NB4 (cell line): ENCODE measurements at regions not wholly inside any gene's neighbourhood (a gene's known extent, or its start where the extent isn't known, plus 50 kb on each side); places are given as distances from the start of the nearest gene placed in this dataset.

ENCODE experiments used
- DNase-seq: peaks from one replicate; pipeline ENCODE4 v3.0.0; 2010; ENCODE audit warnings: low read depth
- H3K4me3 ChIP-seq: one replicate; pipeline ENCODE4 v1.5.1; 2011; ENCODE audit warnings: mild to moderate bottlenecking, low read depth, low read length, moderate library complexity
- MYC ChIP-seq: IDR thresholded peaks from 2 replicates; pipeline ENCODE4 v1.6.1; 2011; ENCODE audit warnings: low read depth, low read length
- POLR2A ChIP-seq: IDR thresholded peaks from 2 replicates; pipeline ENCODE4 v1.6.1; 2011; ENCODE audit warnings: mild to moderate bottlenecking; ENCODE audit not compliant: insufficient read length; ENCODE audit errors: extremely low read depth
- TF ChIP-seq, protein P1 (sequence below): IDR thresholded peaks from 2 replicates; pipeline ENCODE4 v1.6.1; 2011; ENCODE audit warnings: low read depth, low read length
- TF ChIP-seq, protein P2 (sequence below): IDR thresholded peaks from one replicate; pipeline ENCODE4 v1.5.1; 2012; ENCODE audit warnings: low read depth, low read length

DNA sequence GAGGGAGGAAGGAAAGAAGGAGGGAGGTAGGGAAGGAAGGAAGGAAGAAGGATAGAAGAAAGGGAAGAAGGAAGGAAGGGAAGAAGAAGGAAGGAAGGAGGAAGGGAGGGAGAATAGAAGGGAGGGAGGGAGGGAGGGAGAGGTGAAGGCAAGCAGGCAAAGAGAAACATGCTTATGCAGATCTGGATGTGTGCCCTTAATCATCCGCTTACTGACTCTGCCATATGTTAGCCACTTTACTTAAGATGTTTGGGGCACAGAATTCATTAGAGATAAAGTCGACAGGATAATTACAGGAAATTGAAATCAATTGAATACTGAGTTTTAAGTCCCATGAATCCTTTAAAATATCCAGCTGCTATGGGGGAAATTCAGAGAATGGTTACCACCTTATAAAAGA, 334.2 kb downstream of the GRB14 start:
- H3K4me3 ChIP-seq = no peak overlapping the region
- TF ChIP-seq POLR2A (no peak), MYC (no peak)
- TF ChIP-seq, protein P1, sequence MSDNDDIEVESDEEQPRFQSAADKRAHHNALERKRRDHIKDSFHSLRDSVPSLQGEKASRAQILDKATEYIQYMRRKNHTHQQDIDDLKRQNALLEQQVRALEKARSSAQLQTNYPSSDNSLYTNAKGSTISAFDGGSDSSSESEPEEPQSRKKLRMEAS = no peak
- TF ChIP-seq, protein P2, sequence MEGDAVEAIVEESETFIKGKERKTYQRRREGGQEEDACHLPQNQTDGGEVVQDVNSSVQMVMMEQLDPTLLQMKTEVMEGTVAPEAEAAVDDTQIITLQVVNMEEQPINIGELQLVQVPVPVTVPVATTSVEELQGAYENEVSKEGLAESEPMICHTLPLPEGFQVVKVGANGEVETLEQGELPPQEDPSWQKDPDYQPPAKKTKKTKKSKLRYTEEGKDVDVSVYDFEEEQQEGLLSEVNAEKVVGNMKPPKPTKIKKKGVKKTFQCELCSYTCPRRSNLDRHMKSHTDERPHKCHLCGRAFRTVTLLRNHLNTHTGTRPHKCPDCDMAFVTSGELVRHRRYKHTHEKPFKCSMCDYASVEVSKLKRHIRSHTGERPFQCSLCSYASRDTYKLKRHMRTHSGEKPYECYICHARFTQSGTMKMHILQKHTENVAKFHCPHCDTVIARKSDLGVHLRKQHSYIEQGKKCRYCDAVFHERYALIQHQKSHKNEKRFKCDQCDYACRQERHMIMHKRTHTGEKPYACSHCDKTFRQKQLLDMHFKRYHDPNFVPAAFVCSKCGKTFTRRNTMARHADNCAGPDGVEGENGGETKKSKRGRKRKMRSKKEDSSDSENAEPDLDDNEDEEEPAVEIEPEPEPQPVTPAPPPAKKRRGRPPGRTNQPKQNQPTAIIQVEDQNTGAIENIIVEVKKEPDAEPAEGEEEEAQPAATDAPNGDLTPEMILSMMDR = no peak
- DNase-seq = no peak

DNA sequence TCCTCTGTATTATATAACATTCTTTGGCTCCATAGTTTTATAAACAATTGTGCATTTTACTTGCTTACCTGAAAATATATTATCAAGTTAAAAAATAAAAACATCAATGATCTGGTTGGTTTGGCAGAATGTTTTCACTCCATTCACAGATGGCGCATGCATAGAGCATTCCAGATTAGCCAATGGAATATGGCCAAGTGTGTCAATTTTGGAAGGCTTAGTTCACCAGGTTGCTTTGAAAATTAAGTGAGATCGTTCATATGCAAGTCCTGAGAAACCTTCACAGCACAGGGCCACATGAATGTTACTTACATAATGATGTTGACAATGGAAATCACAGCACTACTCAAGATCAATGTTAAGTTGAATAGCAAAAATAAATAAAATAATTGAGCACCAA, 335.7 kb downstream of the GRB14 start:
- TF ChIP-seq MYC (no peak), POLR2A (no peak)
- TF ChIP-seq, protein P1 = no peak
- TF ChIP-seq, protein P2 = no peak
- no peak for DNase-seq
- no peak overlapping the region for H3K4me3 ChIP-seq

DNA sequence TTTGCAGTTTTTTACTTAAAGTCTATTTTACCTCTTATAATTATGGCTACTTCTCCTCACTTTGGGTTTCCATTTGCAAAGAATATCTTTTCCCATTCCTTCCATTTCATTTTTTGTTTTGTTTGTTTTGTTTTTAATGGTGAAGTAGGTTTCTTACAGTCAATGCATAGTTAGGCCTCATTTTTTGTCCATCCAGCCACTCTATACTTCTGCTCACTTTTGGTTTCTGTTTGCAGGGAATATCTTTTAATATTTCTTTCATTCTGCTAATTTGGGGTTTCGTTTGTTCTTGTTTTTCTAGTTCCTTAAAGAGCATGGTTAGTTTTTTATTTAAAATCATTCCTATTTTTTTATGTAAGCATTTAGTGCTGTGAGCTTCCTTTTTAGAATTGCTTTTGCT, 339.4 kb downstream of the GRB14 start:
- no peak for DNase-seq
- TF ChIP-seq MYC (no peak), POLR2A (no peak)
- TF ChIP-seq, protein P1 = no peak
- TF ChIP-seq, protein P2 = no peak
- H3K4me3 ChIP-seq = no peak overlapping the region

DNA sequence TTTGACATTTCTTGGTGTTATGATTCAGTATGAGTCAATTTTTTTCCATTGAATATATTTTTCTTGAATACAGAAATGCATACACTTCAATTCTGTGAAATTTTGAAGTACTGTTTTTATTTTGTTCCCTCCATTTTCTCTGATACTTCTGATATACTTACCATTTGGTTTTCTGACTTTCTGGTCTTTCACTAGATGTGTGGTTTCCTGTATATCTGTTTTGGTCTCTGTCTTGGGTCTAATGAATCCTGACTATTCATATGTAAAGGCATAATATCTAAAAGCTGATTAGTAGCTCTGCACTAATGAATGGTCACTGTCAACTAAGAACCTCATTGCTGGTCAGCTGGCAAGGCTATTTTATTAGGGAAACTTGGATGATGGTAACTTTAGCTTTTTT, 345.6 kb downstream of the GRB14 start:
- no peak overlapping the region for H3K4me3 ChIP-seq
- no peak for DNase-seq
- no peak for TF ChIP-seq POLR2A
- TF ChIP-seq, protein P1 = no peak
- TF ChIP-seq, protein P2 = no peak
- TF ChIP-seq MYC = no peak

DNA sequence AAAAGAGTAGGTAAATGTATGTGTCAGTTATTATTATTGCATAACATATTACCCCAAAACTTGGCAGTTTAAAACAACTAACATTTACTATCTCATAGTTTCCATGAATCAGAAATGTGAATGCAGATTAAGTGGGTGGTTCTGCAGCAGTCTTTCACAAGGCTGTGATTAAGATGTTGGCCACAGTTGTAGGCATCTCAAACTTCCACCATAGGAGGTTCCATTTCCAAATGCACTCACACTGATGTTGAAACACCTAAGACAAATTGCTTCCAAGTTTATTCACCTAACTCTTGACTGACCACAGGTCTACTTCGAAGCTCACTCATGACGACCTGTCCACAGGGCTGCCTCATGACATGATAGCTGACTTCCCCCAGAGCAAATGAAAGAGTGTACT, 360.8 kb downstream of the GRB14 start:
- no peak for TF ChIP-seq POLR2A
- TF ChIP-seq, protein P1 = no peak
- H3K4me3 ChIP-seq = no peak overlapping the region
- DNase-seq = no peak

DNA sequence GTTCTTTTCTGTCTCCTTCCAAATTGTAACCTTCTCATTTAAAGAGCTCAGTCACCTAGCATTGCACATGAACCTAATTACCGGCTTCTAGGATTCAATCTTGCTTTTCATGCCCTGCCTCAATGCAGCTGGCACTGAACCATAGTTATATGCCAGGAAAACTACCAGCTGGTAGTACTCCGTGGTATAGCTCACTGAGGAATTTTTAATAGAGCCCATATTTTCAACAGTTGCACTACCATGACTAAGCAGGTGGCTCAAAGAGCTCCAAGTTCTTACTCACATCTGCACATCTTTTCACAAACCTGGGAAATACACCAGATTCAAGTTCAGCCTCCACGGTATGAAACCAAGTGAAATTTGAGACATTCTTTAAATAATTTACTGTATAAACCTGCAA, 363.5 kb downstream of the GRB14 start:
- no peak for DNase-seq
- no peak for TF ChIP-seq MYC
- TF ChIP-seq, protein P2 = no peak
- no peak for TF ChIP-seq POLR2A
- TF ChIP-seq, protein P1 = no peak
- H3K4me3 ChIP-seq = no peak overlapping the region
